Heart left ventricle (tissue), 16 donors: ENCODE measurements at regions not wholly inside any gene's neighbourhood (a gene's known extent, or its start where the extent isn't known, plus 50 kb on each side); places are given as distances from the start of the nearest gene placed in this dataset.

ENCODE experiments used
- ATAC-seq, 4 donors: fragments of 200-7000 bp; cut with Tn5 transposase; one replicate each; pipeline ENCODE4 v1.9.1; 2020 to 2022; ENCODE audit warnings: moderate library complexity in 4 of 4, mild to moderate bottlenecking in 3 of 4, moderate number of reproducible peaks in 1 of 4
- DNase-seq, 5 donors: peaks; one replicate each; pipeline ENCODE4 v3.0.0-alpha.2; 2020
- H3K27ac ChIP-seq, 12 donors: fragments of 200-600 bp; sonication (generic) in 4 of 12; one replicate each; pipeline versions ENCODE4 v1.5.0 to v1.8.0; 2016 to 2022; ENCODE audit warnings: mild to moderate bottlenecking in 2 of 12
- H3K27me3 ChIP-seq, 9 donors: fragments of 200-600 bp; sonication (generic) in 2 of 9; one replicate each; pipeline versions ENCODE4 v1.5.1 to v1.8.0; 2016 to 2022; ENCODE audit warnings: mild to moderate bottlenecking in 3 of 9
- H3K36me3 ChIP-seq, 9 donors: fragments of 200-600 bp; sonication (generic) in 2 of 9; one replicate each; pipeline versions ENCODE4 v1.5.0 to v1.8.0; 2018 to 2022; ENCODE audit warnings: mild to moderate bottlenecking in 2 of 9
- H3K4me1 ChIP-seq, 12 donors: fragments of 200-600 bp; sonication (generic) in 4 of 12; one replicate each; pipeline versions ENCODE4 v1.5.0 to v1.8.0; 2016 to 2022; ENCODE audit warnings: mild to moderate bottlenecking in 3 of 12
- H3K4me3 ChIP-seq, 12 donors: fragments of 200-600 bp; sonication (generic) in 4 of 12; one replicate each; pipeline versions ENCODE4 v1.5.0 to v1.8.0; 2017 to 2022; ENCODE audit warnings: mild to moderate bottlenecking in 9 of 12, moderate library complexity in 4 of 12
- H3K9me3 ChIP-seq, 12 donors: fragments of 200-600 bp; sonication (generic) in 4 of 12; one replicate each; pipeline versions ENCODE4 v1.5.0 to v1.8.0; 2016 to 2022; ENCODE audit warnings: mild to moderate bottlenecking in 1 of 12
- POLR2A ChIP-seq, 2 donors: fragments of 450-650 bp; IDR thresholded peaks; one replicate each; pipeline ENCODE4 v1.6.1; 2017; ENCODE audit warnings: antibody characterized with exemption in 2 of 2, mild to moderate bottlenecking in 2 of 2, moderate library complexity in 2 of 2
- WGBS, 4 donors: extraction: QIAGEN DNeasy Blood & Tissue Kit in 2 of 4; methylation state at CpG; one replicate each; pipeline versions ENCODE4 v1.1.5 to v1.1.7; 2013 to 2018; 5-methylcytosine and 5-hydroxymethylcytosine counted together
- intact Hi-C, 10 donors: fragments of 100-400 bp; cut with DNase I; formaldehyde crosslinking; loops; one replicate each; pipeline versions ENCODE4 v1.11.1 to v1.14.2; 2022
- TF ChIP-seq, protein P1 (sequence below), 12 donors: fragments of 200-600 bp; sonication (generic) in 4 of 12; IDR thresholded peaks; one replicate each; pipeline versions ENCODE4 v1.5.0 to v1.8.0; 2018 to 2022; ENCODE audit warnings: antibody characterized with exemption in 12 of 12, mild to moderate bottlenecking in 5 of 12
- donor health status: ischemic (EF 13 %, LVEDD 7.1; RV severe dilation, severe dysfunction).
- donor health status: healthy with polysubstance abuse.
- donor health status: DM: no; HTN: yes; CAD: no.
- donor health status: DM: no; HTN: no; CAD: no.
- donor health status: ischemic (EF 25% LVEDD 6.9; RV normal size, moderate dysfunction).
- donor health status: ischemic (EF 25% LVEDD 5.7; RV mildly dilated, moderate dysfunction).
- donor health status: healthy.
- donor health status: DM: yes; HTN: yes; CAD: no.
- donor health status: ischemic (EF 35%, LVEDD 5.7; RV mildly dilated, moderate dysfunction).
- donor health status: nonischemic (EF 11% LVEDD 7.7; RV severe dilation, severe dysfunction).
- donor health status: DM: yes; HTN: yes; CAD: no.
- donor health status: PGD.
- donor health status: ischemic (EF 29% LVEDD 5.4; RV normal size, mild dysfunction).
- donor health status: nonischemic (EF 23%, LVEDD 6.1; RV moderate dilation, normal function).

DNA sequence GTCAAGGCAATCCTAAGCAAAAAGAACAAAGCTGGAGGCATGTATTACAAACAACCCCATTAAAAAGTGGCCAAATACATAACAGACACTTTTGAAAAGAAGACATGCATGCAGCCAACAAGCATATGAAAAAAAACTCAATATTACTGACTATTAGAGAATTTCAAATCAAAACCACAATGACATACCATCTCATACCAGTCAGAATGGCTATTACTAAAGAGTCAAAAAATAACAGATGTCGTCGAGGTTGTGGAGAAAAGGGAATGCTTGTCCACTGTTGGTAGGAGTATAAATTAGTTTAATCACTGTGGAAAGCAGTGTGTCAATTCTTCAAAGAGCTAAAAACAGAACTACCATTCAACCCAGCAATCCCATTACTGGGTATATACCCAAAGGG is 604.6 kb upstream of the GRIA3 start:
- intact Hi-C loops = no loop called here
- WGBS, 4 donors = 76 to 89% (median 87%) methylated on average over 2 of the region's 2 CpGs
- H3K36me3 ChIP-seq = no peaks in the 10 kb centered on the region
- no peaks in the 10 kb centered on the region for H3K27me3 ChIP-seq
- TF ChIP-seq POLR2A (IDR thresholded peaks at IDR 0.05) = no peak
- TF ChIP-seq, protein P1, sequence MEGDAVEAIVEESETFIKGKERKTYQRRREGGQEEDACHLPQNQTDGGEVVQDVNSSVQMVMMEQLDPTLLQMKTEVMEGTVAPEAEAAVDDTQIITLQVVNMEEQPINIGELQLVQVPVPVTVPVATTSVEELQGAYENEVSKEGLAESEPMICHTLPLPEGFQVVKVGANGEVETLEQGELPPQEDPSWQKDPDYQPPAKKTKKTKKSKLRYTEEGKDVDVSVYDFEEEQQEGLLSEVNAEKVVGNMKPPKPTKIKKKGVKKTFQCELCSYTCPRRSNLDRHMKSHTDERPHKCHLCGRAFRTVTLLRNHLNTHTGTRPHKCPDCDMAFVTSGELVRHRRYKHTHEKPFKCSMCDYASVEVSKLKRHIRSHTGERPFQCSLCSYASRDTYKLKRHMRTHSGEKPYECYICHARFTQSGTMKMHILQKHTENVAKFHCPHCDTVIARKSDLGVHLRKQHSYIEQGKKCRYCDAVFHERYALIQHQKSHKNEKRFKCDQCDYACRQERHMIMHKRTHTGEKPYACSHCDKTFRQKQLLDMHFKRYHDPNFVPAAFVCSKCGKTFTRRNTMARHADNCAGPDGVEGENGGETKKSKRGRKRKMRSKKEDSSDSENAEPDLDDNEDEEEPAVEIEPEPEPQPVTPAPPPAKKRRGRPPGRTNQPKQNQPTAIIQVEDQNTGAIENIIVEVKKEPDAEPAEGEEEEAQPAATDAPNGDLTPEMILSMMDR (IDR thresholded peaks at IDR 0.05) = no peak
- H3K9me3 ChIP-seq = peaks cover 0 to 5% (median 0%) of the 10 kb centered on the region in 12 donors
- ATAC-seq (no peak), DNase-seq (no peak)
- H3K4me3 ChIP-seq = no peak overlapping the region
- no peaks in the 10 kb centered on the region for H3K4me1 ChIP-seq
- no peak overlapping the region for H3K27ac ChIP-seq

GRCh38 chrX:122582280-122582974 is 601.7 kb upstream of the GRIA3 start:
- Histone ChIP-seq H3K4me3 (no peak overlapping the region), H3K36me3 (no peaks in the 10 kb centered on the region), H3K27me3 (no peaks in the 10 kb centered on the region), H3K4me1 (no peaks in the 10 kb centered on the region), H3K27ac (no peak overlapping the region), H3K9me3 (no peaks in the 10 kb centered on the region)
- WGBS, 4 donors = 54 to 77% (median 69%) methylated on average over 4 of the region's 4 CpGs
- TF ChIP-seq, protein P1 (IDR thresholded peaks at IDR 0.05) = no peak
- no peak for TF ChIP-seq POLR2A (IDR thresholded peaks at IDR 0.05)
- ATAC-seq (no peak), DNase-seq (no peak)
- intact Hi-C loops = no loop called here

DNA sequence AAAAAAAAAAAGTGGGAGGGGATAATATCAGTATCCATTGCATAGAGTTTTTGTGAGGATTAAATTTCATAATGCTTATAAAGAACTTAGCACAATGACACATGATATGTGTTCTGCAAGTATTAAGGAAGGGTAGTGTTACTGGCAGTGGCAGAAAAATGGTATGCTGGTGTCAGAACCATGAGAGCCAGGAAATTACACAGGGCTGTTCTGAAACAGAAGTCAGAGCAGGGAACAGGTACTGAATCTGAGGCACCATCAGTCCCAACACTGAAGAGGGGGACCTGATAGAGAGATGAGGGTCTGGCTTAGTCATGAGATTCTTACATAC is 601.1 kb upstream of the GRIA3 start:
- no peak for TF ChIP-seq POLR2A (IDR thresholded peaks at IDR 0.05)
- TF ChIP-seq, protein P1 (IDR thresholded peaks at IDR 0.05) = no peak
- Histone ChIP-seq H3K27me3 (no peaks in the 10 kb centered on the region), H3K36me3 (no peaks in the 10 kb centered on the region), H3K4me1 (no peaks in the 10 kb centered on the region), H3K4me3 (no peak overlapping the region), H3K9me3 (no peaks in the 10 kb centered on the region), H3K27ac (no peak overlapping the region)
- intact Hi-C loops = no loop called here
- DNase-seq (no peak), ATAC-seq (no peak)

- ATAC-seq (no peak), DNase-seq (no peak)
- TF ChIP-seq, protein P1 (IDR thresholded peaks at IDR 0.05) = no peak
- TF ChIP-seq POLR2A (IDR thresholded peaks at IDR 0.05) = no peak
- Histone ChIP-seq H3K36me3 (no peaks in the 10 kb centered on the region), H3K4me1 (no peaks in the 10 kb centered on the region), H3K27me3 (no peaks in the 10 kb centered on the region), H3K27ac (no peak overlapping the region), H3K9me3 (no peaks in the 10 kb centered on the region), H3K4me3 (no peak overlapping the region)
- intact Hi-C loops = no loop called here
- 32 to 60% (median 51%) methylated on average over 3 of the region's 3 CpGs for WGBS, 4 donors
Observed at GRCh38 chrX:122583551-122583950, 600.5 kb upstream of the GRIA3 start.
